NCI-H524 treated with DMSO at 0.1 percent for 48 hours (cell line): ENCODE measurements at regions not wholly inside any gene's neighbourhood (a gene's known extent, or its start where the extent isn't known, plus 50 kb on each side); places are given as distances from the start of the nearest gene placed in this dataset.
"Not testable (repeated sequence)": the region's sequence is repeated elsewhere in the genome, so short reads cannot be mapped to it uniquely, and the experiment has no call there.

ENCODE experiments used
- DNase-seq: peaks from one replicate; lab custom pipeline; 2025; lab: John Stamatoyannopoulos, UW

GRCh38 chr1:96508233-96508632, 213.4 kb upstream of the PTBP2 start:
- peak; percentile 40 for DNase-seq

- no peak for DNase-seq
Measured at GRCh38 chr1:96509339-96509738, 212.2 kb upstream of the PTBP2 start.

- no peak for DNase-seq
Measured at GRCh38 chr1:96509951-96510350, 211.6 kb upstream of the PTBP2 start.

GRCh38 chr1:96510391-96510790, 211.2 kb upstream of the PTBP2 start:
- DNase-seq: no peak

GRCh38 chr1:96510911-96511310, 210.7 kb upstream of the PTBP2 start:
- no peak for DNase-seq

GRCh38 chr1:96513136-96513535, 208.4 kb upstream of the PTBP2 start:
- DNase-seq: no peak

GRCh38 chr1:96515430-96515829, 206.2 kb upstream of the PTBP2 start:
- no peak for DNase-seq

- DNase-seq: no peak
Measured at GRCh38 chr1:96515925-96516324, 205.7 kb upstream of the PTBP2 start.

- DNase-seq: no peak
Measured at GRCh38 chr1:96519851-96520578, 201.6 kb upstream of the PTBP2 start.

GRCh38 chr1:96520579-96520947, 201.0 kb upstream of the PTBP2 start:
- no peak for DNase-seq

- no peak for DNase-seq
Measured at GRCh38 chr1:96521010-96521409, 200.6 kb upstream of the PTBP2 start.

- DNase-seq: no peak
Measured at GRCh38 chr1:96521994-96522760, 199.4 kb upstream of the PTBP2 start.

GRCh38 chr1:96522927-96523326, 198.7 kb upstream of the PTBP2 start:
- no peak for DNase-seq

GRCh38 chr1:96524100-96524499, 197.5 kb upstream of the PTBP2 start:
- no peak for DNase-seq

- no peak for DNase-seq
Measured at GRCh38 chr1:96525657-96526557, 195.7 kb upstream of the PTBP2 start.

GRCh38 chr1:96528672-96529071, 192.9 kb upstream of the PTBP2 start:
- DNase-seq: not testable (repeated sequence)

- no peak for DNase-seq
Measured at GRCh38 chr1:96533820-96534219, 187.8 kb upstream of the PTBP2 start.

- no peak for DNase-seq
Measured at GRCh38 chr1:96536581-96536980, 185.0 kb upstream of the PTBP2 start.

GRCh38 chr1:96538111-96538641, 183.4 kb upstream of the PTBP2 start:
- no peak for DNase-seq

- no peak for DNase-seq
Measured at GRCh38 chr1:96538883-96539282, 182.7 kb upstream of the PTBP2 start.

GRCh38 chr1:96541491-96541890, 180.1 kb upstream of the PTBP2 start:
- DNase-seq: no peak
